ENCODE measurements at regions not wholly inside any gene's neighbourhood (a gene's known extent, or its start where the extent isn't known, plus 50 kb on each side); places are given as distances from the start of the nearest gene placed in this dataset.

- Histone ChIP-seq H3K27me3 (ENCODE audit: control insufficient read depth, insufficient read depth, low read length) (no peaks in the 10 kb centered on the region), H3K9me3 (ENCODE audit: control insufficient read depth, insufficient read depth, low read length) (peaks cover 4% of the 10 kb centered on the region), H3K27ac (ENCODE audit: low read depth, low read length) (no peak overlapping the region), H3K4me3 (ENCODE audit: low read depth, low read length) (no peak overlapping the region)
- CTCF ChIA-PET, result no interaction called here
- no peak for TF ChIP-seq CTCF (IDR thresholded peaks at IDR 0.05; ENCODE audit: low read depth, low read length)
- no peak for DNase-seq (ENCODE audit: low read depth, low spot score)
- POLR2A ChIA-PET, result no interaction called here
Measured at GRCh38 chr10:43871545-43871944, 222.9 kb upstream of the ZNF32 start.

- ChIA-PET POLR2A (no interaction called here), CTCF (no interaction called here)
- no peak for TF ChIP-seq CTCF (IDR thresholded peaks at IDR 0.05; ENCODE audit: low read depth, low read length)
- no peaks in the 10 kb centered on the region for H3K27me3 ChIP-seq (ENCODE audit: control insufficient read depth, insufficient read depth, low read length)
- H3K9me3 ChIP-seq (ENCODE audit: control insufficient read depth, insufficient read depth, low read length), result peaks cover 4% of the 10 kb centered on the region
- H3K27ac ChIP-seq (ENCODE audit: low read depth, low read length), result no peak overlapping the region
- DNase-seq (ENCODE audit: low read depth, low spot score), result no peak
- H3K4me3 ChIP-seq (ENCODE audit: low read depth, low read length), result no peak overlapping the region
Measured at GRCh38 chr10:43870968-43871439, 222.3 kb upstream of the ZNF32 start.

GRCh38 chr10:43869669-43870322, 221.1 kb upstream of the ZNF32 start:
- Histone ChIP-seq H3K4me3 (ENCODE audit: low read depth, low read length) (no peak overlapping the region), H3K27ac (ENCODE audit: low read depth, low read length) (no peak overlapping the region), H3K27me3 (ENCODE audit: control insufficient read depth, insufficient read depth, low read length) (no peaks in the 10 kb centered on the region), H3K9me3 (ENCODE audit: control insufficient read depth, insufficient read depth, low read length) (peaks cover 4% of the 10 kb centered on the region)
- DNase-seq (ENCODE audit: low read depth, low spot score), result no peak
- CTCF ChIA-PET, result no interaction called here
- POLR2A ChIA-PET, result interaction anchor here (0.5 kb wide), 1 partner anchor 40 kb away, joined by 5 read pairs; no protein-coding TSS in a partner anchor
- TF ChIP-seq CTCF (IDR thresholded peaks at IDR 0.05; ENCODE audit: low read depth, low read length), result no peak

GRCh38 chr10:43868952-43869351, 220.3 kb upstream of the ZNF32 start:
- POLR2A ChIA-PET, result interaction anchor here (1.4 kb wide), 1 partner anchor 178 kb away, joined by 3 read pairs; no protein-coding TSS in a partner anchor
- no peaks in the 10 kb centered on the region for H3K27me3 ChIP-seq (ENCODE audit: control insufficient read depth, insufficient read depth, low read length)
- CTCF ChIA-PET, result interaction anchor here (0.7 kb wide), 1 partner anchor 179 kb away, joined by 3 read pairs; no protein-coding TSS in a partner anchor
- H3K9me3 ChIP-seq (ENCODE audit: control insufficient read depth, insufficient read depth, low read length), result peaks cover 4% of the 10 kb centered on the region
- no peak overlapping the region for H3K27ac ChIP-seq (ENCODE audit: low read depth, low read length)
- no peak for TF ChIP-seq CTCF (IDR thresholded peaks at IDR 0.05; ENCODE audit: low read depth, low read length)
- no peak for DNase-seq (ENCODE audit: low read depth, low spot score)
- H3K4me3 ChIP-seq (ENCODE audit: low read depth, low read length), result no peak overlapping the region
